ENCODE measurements at regions not wholly inside any gene's neighbourhood (a gene's known extent, or its start where the extent isn't known, plus 50 kb on each side); places are given as distances from the start of the nearest gene placed in this dataset.

DNA sequence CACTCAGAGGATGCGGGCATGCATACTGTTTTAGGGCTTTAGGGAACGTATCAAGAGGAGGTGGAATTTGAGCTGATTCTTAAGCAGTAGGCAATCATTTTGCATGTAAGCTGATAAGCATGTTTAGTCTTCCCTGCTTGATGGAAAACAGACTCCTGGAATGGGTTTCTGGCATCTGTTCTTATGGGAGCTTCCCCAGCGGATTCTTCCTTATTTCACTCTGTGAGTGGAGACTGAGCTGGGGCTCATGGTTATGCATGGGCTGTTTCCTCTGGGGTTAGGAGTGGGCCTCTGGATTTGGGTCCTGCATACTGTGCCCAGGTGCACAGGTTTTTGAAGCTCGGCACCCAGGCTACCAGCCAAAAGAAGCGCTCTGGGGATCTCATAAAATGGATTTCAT is 93.4 kb downstream of the DIRAS3 start:
- TF ChIP-seq EZH2 (IDR thresholded peaks at IDR 0.05; ENCODE audit: borderline replicate concordance) (no peak), CTCF (IDR thresholded peaks at IDR 0.05; ENCODE audit: poor library complexity) (no peak), EZH2phosphoT487 (IDR thresholded peaks at IDR 0.05; ENCODE audit: low read depth, severe bottlenecking, unreplicated experiment) (no peak)
